GM12872 (cell line): ENCODE measurements at regions not wholly inside any gene's neighbourhood (a gene's known extent, or its start where the extent isn't known, plus 50 kb on each side); places are given as distances from the start of the nearest gene placed in this dataset.

Experiments used
- TF ChIP-seq, protein P1 (sequence below): IDR thresholded peaks from 3 replicates; pipeline ENCODE4 v1.5.1; 2011; ENCODE audit warnings: low read depth, mild to moderate bottlenecking, low read length, moderate library complexity; ENCODE audit not compliant: insufficient read depth

DNA sequence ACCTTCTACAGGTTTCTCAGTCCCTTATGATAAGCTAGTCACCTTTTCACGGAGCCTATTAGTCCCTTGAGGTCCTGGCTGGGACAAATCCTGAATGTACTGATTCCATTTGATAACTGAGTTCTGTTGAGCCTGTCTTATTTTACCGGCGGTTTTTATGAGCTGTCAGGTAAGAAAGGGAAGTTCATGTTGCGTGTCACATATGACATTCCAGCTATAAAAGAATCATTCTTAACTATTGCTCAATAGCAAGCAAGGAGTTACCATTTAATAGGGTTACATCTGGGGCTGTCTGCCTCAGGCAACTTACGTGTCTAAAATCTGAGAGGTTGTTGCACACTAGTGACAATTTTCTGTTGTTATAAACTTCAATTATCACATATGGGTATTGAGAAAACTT lies 394.6 kb downstream of the TECRL start:
- TF ChIP-seq, protein P1, sequence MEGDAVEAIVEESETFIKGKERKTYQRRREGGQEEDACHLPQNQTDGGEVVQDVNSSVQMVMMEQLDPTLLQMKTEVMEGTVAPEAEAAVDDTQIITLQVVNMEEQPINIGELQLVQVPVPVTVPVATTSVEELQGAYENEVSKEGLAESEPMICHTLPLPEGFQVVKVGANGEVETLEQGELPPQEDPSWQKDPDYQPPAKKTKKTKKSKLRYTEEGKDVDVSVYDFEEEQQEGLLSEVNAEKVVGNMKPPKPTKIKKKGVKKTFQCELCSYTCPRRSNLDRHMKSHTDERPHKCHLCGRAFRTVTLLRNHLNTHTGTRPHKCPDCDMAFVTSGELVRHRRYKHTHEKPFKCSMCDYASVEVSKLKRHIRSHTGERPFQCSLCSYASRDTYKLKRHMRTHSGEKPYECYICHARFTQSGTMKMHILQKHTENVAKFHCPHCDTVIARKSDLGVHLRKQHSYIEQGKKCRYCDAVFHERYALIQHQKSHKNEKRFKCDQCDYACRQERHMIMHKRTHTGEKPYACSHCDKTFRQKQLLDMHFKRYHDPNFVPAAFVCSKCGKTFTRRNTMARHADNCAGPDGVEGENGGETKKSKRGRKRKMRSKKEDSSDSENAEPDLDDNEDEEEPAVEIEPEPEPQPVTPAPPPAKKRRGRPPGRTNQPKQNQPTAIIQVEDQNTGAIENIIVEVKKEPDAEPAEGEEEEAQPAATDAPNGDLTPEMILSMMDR, result no peak

DNA sequence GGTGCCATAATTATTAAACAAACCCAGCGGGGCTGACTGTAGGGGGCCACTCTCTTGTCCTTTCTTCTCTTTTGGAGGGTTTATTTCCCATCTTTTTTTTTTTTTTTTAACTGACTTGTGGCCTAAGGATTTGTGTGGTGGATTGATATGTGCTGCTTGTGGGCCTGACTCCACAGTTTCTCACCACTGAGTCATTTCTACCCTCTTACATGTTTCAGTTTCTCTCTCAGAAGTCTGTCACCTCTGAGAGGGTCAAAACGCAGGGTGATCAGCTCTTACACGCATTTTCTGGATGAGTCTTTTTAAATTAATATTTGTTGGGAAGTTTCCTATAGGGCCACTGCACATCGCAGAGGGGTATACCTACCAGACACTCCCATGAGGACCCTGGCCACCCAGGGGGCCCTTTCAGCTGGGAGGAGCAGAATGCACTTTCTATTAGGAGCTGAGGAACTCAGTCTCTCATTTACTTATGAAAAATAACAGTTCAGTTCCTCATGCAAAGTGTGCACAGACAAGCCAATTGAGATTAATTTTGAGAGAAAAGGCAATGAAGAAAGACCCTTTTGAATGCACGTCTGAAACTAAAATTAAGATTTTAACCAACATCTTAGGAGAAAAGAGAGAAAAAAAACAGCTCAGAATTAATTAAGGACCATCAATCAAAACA lies 407.9 kb downstream of the TECRL start:
- TF ChIP-seq, protein P1, result no peak

DNA sequence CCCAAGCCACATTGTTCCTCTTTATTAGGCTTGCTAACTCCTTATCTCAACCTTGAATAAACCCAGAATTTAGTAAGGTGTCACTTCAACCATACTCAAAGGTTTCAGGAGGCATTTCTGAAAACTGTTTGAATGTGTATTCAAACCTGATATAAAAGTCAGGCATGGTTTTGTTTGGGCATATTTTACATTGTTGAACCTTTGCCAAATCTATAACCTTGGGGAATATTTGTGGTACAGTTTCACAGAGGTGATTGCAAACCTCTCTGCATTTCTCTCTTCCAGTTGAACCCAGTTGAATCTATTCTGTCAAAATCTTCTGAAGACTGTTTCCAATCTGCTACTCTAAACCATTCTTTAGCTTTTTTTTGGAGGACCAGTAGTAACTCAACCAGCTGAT lies 409.0 kb downstream of the TECRL start:
- TF ChIP-seq, protein P1, result no peak

DNA sequence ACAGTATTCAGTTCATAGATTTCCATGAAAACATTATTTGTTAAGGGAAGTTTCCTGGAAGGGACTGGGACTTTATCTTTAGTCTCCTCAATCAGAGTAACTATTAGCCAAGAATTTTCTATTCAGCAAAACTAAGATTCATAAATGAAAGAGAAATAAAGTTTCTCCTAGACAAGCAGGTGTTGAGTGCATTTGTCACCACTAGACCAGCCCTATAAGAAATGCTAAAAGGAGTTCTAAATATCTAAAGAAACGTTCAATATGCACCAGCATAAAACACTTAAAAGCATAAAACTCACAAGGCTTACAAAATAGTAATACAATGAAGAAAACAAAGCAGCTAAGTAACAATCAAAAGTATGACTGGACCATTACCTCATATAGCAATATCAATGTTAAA lies 423.0 kb downstream of the TECRL start:
- TF ChIP-seq, protein P1, result no peak

DNA sequence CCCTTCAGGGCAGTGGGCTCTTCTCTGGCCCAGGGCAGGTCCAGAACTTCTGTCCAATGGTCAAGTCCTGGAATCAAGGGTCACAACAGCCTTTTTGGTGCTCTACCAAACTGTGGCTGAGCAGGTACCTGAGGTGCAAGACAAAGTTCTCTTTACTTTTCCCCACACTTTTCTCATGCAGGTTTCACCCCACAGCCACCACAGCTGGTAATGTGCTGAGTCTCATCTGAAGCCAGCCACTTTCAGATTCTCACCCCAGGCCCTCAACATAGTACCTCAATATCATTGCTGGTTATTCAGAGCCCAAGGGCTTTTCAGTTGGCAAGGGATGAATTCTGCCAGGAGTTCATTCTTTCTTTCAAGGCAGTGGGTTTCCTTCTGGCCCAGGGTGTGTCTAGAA lies 426.0 kb downstream of the TECRL start:
- TF ChIP-seq, protein P1, result no peak

DNA sequence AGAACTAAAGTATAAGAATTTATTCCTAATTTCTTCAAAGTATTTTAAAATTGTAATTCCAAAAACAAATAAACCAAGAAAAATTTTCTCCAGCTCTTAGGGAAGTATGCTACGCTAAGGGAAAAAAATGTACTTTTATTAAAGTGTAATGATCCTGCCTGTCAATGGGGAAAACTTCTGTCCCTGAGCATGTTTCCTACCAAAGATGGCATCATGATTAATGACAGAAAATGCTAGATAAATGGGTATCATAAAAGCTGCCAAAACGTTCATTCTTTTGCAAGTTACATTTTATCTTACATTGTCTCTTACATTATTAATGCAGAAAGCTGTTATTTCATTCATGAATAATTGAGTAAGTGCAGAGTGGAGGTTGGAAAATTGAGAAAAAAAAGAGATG lies 443.4 kb downstream of the TECRL start:
- TF ChIP-seq, protein P1, result no peak

DNA sequence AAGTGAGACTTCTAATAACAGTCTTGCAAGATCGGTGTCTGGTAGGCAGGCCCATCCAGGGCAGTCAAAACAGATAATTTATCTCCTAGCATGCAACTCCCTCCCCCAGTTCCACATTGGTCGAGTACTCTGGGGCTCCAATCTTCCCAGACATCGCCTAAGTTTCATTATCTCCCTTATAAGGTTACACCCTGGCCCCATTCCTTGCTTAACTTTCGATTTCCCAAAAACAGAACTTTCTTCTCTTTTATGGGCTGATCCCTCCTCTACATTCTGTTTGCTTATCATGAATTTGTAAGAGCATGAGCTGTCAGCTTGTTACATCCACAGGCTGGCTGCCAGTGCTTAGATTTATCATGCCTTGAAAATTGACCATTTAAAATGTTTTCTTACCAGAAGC lies 471.3 kb downstream of the TECRL start:
- TF ChIP-seq, protein P1, result no peak

DNA sequence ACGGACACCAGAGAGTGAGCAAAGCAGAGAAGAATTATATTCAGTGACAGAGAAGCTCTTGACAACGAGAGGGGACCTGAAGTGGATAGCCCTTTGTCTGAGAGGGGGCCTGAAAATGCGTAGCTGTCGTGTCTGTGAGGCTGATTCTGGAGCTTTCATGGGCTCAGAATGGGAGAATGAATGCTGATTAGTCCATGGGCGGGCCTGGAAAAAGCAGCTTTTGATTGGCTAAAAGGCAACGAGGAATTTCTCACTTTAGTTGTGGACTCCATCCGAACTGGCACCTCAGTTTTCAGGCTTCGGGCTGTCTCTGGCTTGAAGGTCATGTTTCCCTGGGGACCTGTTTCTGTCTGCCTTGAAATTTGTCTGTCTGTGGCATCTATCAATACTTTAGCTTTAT lies 487.1 kb downstream of the TECRL start:
- TF ChIP-seq, protein P1, result no peak
